HG02870 (cell line): ENCODE measurements at regions not wholly inside any gene's neighbourhood (a gene's known extent, or its start where the extent isn't known, plus 50 kb on each side); places are given as distances from the start of the nearest gene placed in this dataset.
A peak's percentile ranks its signal among the peaks of the same experiment; 100 is the strongest.
"Not testable (repeated sequence)": the region's sequence is repeated elsewhere in the genome, so short reads cannot be mapped to it uniquely, and the experiment has no call there.

ENCODE experiments used
- ATAC-seq: cut with Tn5 transposase; IDR thresholded peaks from one replicate; pipeline ENCODE4 v1.9.1; 2021; ENCODE audit warnings: mild to moderate bottlenecking, moderate library complexity; ENCODE audit not compliant: unreplicated experiment

DNA sequence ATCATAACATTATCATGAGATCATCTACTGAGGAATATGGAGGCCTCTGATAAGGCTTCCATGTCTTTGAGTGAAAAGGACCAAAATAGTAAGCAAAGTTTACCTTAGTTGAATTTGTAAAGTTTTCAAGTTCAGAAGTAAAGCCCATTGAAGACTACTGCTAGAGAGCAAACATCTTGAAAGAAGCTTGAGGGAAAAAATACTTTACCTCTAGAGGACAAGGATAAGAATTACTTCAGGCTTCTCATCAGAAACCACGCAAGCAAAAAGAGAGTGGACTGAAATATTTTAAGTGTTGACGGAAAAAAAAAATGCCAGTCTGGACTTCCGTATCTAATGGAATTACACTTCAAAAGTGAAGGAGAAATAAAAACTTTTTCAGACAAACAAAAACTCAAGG, 114.3 kb downstream of the MPP7 start:
- ATAC-seq, result no peak

GRCh38 chr10:28186887-28187578, 115.8 kb downstream of the MPP7 start:
- no peak for ATAC-seq

GRCh38 chr10:28186461-28186860, 116.4 kb downstream of the MPP7 start:
- ATAC-seq, result no peak

- ATAC-seq, result no peak
These were observed 118.1 kb downstream of the MPP7 start for GRCh38 chr10:28184810-28185209.

DNA sequence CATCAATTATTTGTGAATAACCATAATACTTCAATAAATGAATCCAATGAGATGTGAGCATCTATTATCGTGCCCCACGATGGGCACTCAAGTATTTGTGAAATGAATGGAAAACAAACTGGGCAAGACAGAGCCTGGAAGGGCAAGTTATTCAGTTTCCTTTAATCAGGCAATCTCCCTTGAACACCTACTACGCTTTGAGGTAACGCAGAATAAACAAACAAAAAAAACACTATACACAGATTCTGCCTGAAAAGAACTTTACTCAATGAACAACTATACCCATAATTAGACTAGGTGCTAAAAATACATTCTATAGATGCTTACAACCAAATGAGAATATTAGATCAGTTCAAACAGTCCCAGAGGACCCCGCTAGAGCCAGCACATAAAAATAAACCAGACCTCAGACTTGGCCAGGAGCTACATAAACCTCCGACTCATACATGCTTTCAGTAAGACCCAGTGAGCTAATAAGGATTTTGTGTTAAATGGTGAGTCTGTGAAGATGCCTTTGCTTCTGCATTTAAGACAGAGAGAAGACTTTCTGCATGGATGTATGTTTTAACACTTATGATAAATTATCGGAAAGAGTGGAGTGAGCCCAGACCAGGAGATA, 121.3 kb downstream of the MPP7 start:
- no peak for ATAC-seq

- no peak for ATAC-seq
These were observed 122.2 kb downstream of the MPP7 start for GRCh38 chr10:28180654-28181053.

DNA sequence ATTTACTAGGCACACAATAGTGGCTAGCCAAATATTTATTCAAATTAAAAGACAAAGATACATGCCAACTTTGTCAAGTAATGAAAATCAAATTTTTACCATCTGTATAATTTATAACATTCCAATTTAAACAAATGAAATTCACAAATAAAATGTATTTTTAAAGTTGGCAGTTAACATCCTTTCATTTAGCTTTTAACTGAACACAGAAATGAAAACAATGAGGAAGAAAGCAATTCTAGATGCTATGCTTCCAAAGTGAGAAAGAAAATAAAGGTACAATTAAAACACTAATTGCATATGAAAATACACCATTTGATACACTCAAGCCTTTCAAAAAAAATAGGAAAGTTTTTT, 123.1 kb downstream of the MPP7 start:
- ATAC-seq, result no peak

GRCh38 chr10:28179006-28179742, 123.7 kb downstream of the MPP7 start:
- peak; percentile 70 for ATAC-seq

DNA sequence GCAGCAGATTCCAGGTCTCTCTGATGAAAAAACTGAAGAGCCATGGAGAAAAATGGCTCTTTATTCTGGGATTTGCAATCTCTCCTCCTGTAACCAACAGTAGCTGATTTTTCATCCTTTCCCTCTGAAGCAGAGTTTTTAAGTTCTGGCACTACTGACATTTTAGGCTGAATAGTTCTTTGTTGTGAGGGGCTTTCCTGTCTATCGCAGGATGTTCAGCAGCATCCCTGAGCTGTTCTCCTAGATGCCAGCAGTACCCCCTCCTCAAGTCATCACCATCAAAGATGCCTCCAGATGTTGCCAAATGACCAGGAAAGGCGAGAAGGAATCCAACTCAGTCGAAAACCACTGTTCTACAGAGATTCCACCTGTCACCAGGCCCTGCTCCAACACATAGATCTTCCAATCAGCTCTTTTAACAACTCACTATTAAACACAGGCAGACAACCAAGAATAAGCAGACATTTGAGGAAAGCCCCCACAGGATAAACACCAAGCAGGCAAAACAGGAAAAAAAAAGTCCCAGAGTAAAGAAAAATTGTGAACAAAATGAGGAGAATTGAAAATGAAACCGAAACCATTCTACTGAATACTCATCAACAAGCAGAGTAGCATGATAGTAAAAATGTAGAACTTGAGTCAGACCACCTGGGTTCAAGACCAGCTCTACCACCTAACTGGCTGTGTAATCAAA, 124.8 kb downstream of the MPP7 start:
- no peak for ATAC-seq

DNA sequence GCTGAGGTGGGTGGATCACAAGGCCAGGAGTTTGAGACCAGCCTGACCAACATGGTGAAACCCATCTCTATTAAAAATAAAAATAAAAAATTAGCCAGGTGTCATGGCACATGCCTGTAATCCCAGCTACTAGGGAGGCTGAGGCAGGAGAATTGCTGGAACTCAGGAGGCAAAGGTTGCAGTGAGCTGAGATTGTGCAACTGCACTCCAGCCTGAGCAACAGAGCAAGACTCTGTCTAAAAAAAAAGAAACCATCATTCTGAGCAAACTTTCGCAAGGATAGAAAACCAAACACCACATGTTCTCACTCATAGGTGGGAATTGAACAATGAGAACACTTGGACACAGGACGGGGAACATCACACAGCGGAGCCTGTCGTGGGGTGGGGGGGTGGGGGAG, 126.4 kb downstream of the MPP7 start:
- not testable (repeated sequence) for ATAC-seq

- ATAC-seq, result no peak
These were observed 130.6 kb downstream of the MPP7 start for GRCh38 chr10:28172223-28172610.

- ATAC-seq, result no peak
These were observed 131.2 kb downstream of the MPP7 start for GRCh38 chr10:28171468-28172222.

DNA sequence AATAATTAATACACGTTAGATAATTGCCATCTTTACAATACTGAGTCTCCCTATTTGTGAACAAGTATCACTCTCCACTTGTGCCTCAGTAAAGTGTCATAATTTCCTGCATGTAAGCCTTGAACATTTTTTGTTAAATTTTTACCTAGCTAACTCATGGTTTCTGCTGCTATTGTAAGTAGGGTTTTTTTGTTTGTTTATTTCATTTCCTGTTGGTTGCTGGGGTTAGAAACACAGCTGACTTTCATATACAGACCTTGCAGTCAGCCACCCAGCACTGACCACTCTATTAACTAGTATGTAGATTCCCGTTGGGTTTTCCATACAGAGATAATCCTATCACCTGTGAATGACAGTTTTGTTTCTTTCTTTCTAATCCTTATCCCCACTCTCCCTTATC, 133.3 kb downstream of the MPP7 start:
- no peak for ATAC-seq

- no peak for ATAC-seq
These were observed 141.9 kb downstream of the MPP7 start for GRCh38 chr10:28160866-28161405.

DNA sequence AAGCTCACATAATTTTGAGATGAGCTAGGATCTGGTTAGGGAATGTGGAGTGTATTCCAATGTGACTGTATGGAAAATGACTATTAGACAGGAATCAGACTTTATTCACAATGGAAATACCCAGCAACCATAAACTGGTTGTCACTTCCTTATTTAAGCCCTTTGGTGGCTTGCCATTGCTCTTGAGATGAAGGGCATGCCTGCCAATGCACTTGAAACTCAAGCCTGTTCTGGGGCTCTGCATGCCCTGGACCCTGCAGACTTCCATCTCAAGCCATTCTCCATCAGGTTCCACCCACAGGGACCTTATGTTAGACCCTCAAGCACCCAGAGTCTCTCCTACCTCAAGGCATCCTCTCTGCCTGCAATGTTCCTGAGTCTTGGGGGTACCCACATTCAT, 145.5 kb downstream of the MPP7 start:
- ATAC-seq, result no peak

DNA sequence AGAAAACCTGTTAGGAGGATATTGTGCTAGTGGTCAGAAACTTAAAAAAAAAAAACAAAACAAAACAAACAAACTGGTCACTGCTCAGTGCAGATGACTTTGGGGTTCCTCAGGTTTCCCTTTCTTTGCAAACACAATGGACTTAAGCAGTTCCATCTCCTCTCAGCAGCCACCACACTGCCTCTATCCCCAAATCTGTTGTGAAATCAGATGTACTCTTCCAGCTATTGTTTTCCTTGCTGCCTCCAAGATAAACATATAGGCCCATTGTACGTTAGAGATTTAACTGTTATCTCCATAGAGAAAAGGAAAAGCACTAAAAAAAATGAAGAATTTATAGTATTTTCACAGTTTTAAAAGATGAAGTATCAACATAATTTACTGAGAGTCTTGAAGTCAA, 147.1 kb downstream of the MPP7 start:
- no peak for ATAC-seq

DNA sequence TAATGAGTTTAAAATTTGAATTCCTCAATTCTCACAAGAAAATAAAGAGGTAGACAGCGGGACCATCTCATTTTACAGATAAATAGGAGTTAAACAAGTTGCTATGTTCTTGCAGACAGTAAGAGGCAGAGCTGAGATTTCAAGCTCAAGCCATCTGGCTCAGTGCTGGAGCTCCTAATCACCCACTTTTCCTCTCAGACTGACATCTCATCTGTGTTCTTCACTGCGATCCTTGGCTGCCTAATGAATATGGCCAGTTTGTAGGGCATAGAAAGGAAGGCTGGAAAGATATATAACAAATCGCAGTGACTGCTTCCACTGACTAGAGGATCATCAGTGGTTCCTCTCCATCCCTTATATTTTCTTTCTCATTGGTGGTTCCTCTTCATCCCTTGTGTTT, 151.2 kb downstream of the MPP7 start:
- ATAC-seq, result no peak

DNA sequence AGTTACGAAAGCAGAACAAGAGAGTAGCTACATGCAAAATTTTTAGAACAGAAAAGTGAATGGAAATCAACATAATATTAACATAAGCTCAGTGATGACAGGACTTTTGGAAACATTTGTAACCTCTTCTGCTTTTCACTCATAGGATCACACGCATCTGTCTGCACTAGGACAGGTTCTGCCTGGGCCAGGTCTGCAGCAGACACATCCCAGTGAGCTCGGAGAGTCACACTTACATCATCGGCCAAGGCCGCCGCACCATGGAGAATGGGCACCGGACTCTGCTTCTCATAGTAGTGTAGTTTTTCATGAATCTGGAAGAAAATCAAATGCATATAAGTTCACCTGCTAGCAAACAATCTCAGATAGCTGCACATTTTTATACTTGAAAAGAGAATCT, 150.9 kb upstream of the ODAD2 start:
- ATAC-seq, result no peak

DNA sequence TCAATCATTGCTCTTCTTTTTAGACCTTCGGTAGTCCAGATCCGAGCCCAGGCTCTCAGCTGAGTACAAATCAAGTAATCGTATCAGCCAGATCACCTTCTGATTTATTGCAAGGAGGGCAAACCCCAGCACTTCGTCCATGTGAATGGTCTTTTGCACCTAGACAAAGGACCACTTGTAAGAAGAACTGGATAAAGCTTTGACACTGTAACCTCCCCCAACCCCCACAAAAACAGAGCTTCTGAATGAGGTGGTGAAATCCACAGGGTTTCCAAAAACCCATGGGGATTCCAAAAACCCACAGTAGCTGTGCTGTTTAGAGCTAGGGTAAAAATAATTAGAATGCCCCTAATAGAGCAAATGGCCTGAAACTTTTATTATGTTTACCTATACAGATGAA, 148.8 kb upstream of the ODAD2 start:
- ATAC-seq, result no peak

GRCh38 chr10:28139138-28139537, 140.3 kb upstream of the ODAD2 start:
- ATAC-seq, result no peak
